C1 segment of cervical spinal cord (tissue), 14 donors: ENCODE measurements at regions not wholly inside any gene's neighbourhood (a gene's known extent, or its start where the extent isn't known, plus 50 kb on each side); places are given as distances from the start of the nearest gene placed in this dataset.

Experiments
- DNase-seq, 14 donors: peaks; one replicate each; lab custom pipeline; 2025; lab: John Stamatoyannopoulos, UW

GRCh38 chr1:13878021-13878420 lies 178.0 kb downstream of the PRDM2 start:
- DNase-seq: no peak

DNA sequence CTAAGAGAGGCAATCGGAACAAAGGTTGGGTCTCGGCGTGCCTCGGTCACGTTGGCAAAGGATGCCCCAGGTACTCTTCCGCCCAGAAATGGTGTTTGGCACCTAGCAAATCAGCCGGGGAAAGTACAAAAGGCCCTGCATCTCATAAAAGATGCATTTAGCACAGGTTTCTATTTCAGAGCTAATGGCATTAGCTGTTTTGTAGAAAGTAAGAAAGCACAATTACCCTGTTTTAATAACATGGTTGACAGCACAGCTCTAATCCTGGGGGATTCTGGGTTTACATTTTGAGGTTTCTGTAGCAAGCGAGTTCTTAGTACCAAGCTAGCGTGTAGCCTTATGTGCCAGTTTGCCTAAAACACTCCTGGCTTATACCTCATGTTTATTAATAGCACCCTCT lies 178.5 kb downstream of the PRDM2 start:
- no peak for DNase-seq

DNA sequence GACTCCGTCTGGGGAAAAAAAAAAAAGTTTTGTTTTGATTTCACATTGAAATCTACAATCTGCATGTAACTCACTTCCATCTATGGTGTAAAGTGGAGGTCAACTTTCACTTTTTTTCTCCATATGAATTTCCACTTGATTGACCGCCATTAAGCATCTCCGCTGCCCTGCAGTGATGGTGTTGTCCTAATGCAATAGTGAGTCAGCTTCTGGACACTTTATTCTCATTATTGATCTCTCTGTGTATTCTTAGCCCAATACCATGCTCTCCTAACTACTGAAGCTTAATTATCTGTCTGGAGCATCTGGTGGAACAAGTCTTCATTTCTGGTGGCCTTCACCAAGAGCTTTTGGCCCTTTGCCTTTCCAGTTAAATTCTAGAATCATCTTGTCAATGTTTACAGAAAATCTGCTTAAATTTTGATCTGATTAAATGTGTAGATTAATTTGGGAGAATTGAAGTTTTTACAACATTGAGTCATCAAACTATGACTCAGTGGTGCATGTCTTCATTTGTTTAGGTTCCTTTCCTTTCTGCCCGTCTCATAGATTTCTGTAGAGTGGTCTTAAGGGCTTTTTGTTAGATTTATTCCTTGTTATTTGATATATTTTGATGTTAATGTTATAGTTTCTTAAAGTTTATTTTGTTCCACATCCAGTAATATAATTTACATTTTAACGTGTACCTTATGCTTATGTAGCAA lies 181.5 kb downstream of the PRDM2 start:
- no peak for DNase-seq

GRCh38 chr1:13888351-13888986 lies 188.5 kb downstream of the PRDM2 start:
- DNase-seq: no peak

GRCh38 chr1:13889495-13889894 lies 189.5 kb downstream of the PRDM2 start:
- no peak for DNase-seq

- DNase-seq: no peak
Measured at GRCh38 chr1:13890766-13891165, 190.8 kb downstream of the PRDM2 start.

- DNase-seq: no peak
Measured at GRCh38 chr1:13892198-13892597, 192.2 kb downstream of the PRDM2 start.

DNA sequence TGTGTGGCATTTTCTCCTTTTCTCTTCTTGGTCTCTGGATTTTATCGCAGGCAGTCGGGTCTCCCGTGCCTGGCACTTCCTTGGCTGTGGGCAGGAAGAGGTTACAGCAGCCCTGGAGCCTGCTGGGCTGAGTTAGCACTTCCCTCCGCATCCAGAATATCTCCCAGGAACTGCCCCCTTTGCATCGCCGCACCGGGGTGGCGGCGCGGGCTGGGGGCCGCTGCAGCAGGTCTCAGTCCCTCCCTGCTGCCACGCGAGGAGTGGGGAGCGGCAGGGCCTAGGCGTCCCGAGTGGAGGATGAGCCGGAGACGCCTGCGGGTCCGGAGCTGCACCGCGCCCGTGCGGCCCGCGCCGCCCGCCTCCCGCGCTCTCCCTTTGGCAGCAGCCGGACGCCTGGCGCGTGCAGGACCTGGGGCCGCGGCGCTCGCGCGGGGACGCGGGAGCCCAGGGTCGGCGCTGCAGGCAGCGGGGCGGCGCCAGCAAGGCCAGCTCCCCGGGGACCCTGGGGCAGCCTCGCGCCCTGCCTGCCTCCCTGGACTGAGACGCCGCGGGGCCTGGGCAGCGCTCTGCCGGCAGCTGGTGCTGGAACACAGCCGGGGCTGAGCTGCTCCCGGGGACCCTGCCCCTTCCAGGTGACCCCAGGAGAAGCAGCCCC lies 192.8 kb downstream of the PRDM2 start:
- peak in 2 of 14 donors; percentile 3 to 25 for DNase-seq

DNA sequence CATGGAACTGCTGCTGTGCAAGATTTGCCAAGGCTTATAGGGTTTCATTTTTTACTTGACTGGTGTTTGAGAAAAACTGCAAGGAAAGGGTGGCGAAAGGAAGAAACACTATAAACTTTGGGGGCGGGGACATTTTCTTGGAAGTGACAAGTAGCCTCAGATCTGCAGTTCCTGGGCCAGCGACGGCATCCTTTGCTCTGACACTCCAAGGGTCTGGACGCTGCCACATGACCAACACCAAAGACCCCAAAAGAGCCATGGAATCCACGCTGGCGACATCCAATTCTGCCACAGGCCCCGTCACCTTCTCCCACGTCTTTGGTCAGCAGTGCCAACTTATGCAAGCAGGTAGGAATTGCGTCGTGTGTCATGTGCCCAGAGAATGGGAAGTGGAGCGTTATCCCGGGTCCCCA lies 193.4 kb downstream of the PRDM2 start:
- DNase-seq: no peak

- DNase-seq: no peak
Measured at GRCh38 chr1:13896932-13897331, 196.9 kb downstream of the PRDM2 start.

DNA sequence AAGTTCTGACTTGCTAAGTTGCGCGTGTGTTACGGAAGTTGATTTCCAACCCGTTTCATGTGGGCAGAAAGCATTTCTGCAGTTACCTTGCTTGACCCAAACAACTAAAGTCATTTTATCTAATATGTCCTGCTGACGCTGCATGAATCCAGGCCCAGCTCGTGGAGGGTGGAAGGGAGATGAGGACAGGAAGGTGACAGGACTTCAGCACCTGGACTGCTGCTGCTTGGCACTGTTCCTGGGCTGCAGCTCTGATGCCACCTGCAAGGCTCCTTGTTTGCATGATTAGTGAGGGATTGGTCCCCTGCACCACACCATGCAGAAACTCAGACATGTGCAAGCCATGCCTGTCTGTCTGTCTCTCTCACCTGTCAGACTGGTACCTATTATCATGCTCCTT lies 198.4 kb downstream of the PRDM2 start:
- no peak for DNase-seq

DNA sequence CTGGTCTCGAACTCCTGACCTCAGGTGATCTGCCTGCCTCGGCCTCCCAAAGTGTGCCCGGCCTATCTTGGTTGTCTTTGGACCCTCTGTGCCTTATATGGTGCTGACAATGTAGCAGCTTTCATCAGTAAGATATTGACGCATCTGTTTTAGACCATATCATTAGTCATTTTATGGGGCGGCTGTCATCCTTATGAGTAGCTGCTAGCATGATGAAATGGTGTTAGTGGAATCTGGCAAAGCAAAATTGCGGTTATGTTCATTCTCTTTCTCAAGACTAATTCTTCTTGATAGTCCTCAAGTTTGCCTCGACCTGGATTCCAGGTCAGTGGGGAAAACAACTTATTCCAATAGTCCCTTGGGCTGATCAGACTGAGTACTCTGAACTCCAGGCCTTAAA lies 199.9 kb downstream of the PRDM2 start:
- no peak for DNase-seq

GRCh38 chr1:13900583-13900982 lies 200.6 kb downstream of the PRDM2 start:
- no peak for DNase-seq

GRCh38 chr1:13901039-13901438 lies 201.1 kb downstream of the PRDM2 start:
- DNase-seq: no peak

DNA sequence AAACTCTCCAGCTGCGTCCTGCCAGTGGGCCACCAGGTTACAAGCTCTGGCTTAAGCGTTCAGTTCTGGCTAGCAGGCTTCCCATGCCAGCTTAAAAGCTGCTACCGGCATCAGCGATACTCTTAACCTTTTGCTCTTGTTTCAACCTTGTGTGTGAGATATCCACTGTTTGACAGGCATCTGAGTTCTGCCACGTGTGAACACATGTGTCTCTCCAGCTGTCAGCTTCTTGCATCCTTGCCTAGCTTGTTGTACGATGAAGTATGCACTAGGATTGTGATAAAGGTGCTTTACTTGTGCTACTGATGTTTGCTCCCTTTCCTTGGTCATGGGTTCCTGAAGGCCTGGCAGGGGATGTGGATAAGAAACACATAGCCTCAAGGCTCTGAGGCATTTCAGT lies 201.6 kb downstream of the PRDM2 start:
- no peak for DNase-seq

DNA sequence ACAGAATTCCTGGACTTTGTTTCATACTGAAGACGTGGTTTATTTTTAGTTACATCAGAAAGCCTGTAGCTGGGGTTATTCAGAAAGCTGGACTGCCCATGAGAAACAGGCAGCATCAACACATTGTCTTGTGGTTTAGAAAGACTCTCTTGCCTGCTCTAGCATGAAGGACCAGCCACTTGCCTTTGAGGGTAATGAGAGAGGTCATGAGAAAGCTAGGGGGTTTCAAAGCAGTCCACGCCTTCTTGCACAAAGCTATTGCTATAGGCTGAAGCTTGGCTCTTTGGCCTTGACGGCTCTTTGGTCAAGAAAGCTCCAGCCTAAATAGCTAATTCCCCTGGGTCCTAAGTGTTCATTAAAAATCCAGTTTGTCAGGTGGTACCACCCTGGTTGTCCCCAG lies 208.1 kb downstream of the PRDM2 start:
- DNase-seq: no peak

GRCh38 chr1:13911697-13912619 lies 212.0 kb downstream of the PRDM2 start:
- DNase-seq: no peak

DNA sequence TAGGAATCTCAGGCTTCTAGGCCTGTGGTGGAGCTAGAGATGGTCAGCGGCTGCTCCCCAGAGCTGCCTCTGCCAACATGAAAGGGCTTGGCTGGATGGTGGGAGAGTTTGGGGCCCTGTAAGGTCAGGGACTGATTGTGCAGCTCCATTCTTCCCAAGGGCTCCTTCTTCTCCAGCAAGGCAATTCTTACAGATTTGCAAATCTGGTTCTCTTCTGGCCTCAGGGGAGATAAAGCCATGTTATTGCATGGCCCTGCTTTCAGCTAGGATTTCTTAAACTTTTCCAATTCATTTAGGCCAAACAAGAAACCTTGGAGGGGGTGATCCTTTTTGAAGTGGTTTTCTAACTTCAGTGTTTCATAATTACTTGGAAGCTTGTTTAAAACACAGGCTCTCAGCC lies 213.4 kb downstream of the PRDM2 start:
- no peak for DNase-seq

- no peak for DNase-seq
Measured at GRCh38 chr1:13916530-13916929, 216.5 kb downstream of the PRDM2 start.

DNA sequence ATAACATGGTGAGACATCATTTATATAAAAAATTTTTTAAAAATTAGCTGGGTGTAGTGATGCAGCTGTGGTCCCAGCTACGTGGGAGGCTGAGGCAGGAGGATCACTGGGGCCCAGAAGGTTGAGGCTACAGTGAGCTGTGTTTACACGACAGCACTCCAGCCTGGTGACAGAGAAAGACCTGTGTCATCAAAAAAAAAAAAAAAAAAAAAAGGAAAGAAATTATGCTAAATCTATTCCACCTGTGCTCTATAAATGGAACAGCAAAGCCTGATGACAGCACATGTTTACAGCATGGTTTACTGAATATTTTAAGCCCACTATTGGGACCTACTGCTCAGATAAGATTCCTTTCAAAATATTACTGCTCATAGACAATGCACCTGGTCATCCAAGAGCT lies 217.6 kb downstream of the PRDM2 start:
- DNase-seq: no peak

DNA sequence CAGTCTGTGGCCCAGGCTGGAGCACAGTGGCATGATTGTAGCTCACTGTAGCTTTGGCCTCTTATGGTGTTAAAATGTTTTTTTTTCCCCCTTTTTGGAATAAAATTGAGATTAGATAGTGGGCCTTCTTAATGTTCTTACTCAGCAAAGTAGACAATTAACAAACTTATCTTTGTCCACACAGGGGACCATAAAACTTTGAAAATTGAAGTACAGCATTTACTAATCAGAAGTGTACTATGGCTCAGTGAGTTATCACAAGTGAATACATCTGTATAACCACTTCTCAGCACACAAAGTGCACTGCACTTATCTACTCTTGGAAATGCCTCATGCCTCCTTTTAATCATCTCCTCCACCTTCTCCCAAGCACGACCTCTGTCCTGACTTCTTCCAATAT lies 218.9 kb downstream of the PRDM2 start:
- DNase-seq: no peak

DNA sequence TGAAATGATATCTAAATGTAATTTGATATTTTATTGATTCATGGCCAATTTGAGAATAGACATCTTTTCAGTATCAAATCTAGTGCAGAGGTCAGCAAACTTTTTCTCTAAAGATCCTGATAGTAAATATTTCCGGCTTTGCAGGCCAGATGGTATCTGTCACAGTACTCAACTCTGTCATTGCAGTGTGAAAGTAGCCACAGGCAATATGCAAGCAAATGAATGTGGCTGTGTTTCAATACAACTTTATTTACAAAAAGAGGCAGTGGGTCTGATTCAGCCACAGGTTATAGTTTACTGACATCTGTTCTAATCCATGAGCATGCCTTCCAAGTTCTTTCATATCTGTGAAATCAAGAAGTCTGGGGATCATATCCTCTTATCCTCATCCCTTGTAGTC lies 221.2 kb downstream of the PRDM2 start:
- no peak for DNase-seq
